ENCODE measurements at regions not wholly inside any gene's neighbourhood (a gene's known extent, or its start where the extent isn't known, plus 50 kb on each side); places are given as distances from the start of the nearest gene placed in this dataset.

GRCh38 chr2:118255771-118256372, 167.6 kb downstream of the INSIG2 start:
- DNase-seq: no peak

DNA sequence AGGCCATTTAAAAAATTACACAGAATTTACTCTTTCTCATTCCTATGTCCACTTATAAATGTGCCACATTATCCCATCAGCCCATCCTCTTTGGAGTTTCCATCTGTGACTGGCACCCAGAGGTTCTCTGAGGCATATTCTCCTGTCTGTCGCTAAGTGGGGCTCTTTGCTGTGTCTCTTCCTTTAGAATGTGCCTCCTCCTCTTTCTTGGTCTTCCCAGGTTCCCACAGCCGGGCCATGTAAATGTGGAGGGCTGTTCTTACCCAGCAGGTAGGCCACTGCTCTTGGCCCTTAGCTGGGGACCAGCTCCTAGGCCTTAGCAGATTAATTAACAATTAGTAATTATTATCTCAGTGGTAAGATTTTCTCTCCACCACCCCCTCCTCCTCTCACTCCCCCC, 167.0 kb downstream of the INSIG2 start:
- no peak for DNase-seq

DNA sequence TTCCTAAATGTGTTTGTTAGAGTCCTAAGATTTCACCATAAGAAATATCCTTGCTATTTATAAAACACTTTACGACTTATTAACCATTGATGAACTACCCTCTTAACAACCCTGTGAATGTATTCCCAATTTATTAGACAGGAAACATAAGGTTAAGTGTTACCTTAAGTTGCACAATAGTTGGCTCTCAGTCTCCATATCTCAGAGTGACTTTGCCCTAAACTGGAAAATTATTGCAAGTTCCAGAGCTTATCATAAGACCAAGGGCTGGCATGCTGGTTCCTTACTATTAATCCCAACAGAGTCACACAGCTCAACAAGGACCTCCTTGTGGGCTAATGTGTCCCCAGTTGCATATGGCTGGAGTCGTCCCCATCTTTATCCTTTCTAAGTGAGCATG, 165.8 kb downstream of the INSIG2 start:
- DNase-seq: no peak

GRCh38 chr2:118251427-118251826, 163.2 kb downstream of the INSIG2 start:
- DNase-seq: no peak

DNA sequence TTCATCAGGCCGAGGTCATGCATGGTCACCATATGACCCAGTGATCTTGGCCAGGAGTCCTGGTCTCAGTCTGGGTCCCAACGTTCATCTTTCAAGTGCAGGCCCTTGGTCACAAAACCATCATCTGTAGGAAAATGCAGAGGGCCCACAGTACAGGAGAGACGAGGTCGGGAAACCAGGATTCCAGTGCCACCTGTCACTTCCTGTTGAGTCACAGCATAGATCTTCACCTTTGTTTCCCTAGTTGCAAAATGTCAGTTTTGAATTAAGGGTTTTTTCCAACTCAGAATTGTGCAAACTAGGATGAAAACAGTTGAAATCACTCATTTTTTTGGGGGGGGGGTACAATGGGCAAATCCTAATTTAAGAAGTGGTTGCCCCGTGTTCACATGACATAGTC, 162.2 kb downstream of the INSIG2 start:
- DNase-seq: no peak

- peak; percentile 31 for DNase-seq
Observed at GRCh38 chr2:118250001-118250400, 161.7 kb downstream of the INSIG2 start.

DNA sequence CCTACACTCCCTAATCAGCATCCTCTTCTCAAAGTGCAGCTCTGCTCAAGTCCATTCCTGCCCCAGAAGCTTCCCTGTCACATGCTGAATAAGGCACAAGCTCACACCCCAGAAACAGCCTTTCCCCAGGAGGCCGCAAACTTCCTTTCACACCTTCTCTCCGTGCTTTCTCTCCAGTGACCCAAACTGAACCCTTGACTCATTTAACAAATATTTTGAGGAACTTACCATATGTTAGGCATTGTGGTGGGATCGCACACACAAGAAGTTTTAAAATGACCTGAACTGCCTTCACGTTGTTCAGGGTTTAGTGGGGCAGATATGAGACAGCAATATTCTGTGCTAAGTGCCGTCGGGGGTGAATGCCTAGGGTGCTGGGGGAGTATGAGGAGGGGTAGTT, 161.3 kb downstream of the INSIG2 start:
- peak; percentile 10 for DNase-seq

DNA sequence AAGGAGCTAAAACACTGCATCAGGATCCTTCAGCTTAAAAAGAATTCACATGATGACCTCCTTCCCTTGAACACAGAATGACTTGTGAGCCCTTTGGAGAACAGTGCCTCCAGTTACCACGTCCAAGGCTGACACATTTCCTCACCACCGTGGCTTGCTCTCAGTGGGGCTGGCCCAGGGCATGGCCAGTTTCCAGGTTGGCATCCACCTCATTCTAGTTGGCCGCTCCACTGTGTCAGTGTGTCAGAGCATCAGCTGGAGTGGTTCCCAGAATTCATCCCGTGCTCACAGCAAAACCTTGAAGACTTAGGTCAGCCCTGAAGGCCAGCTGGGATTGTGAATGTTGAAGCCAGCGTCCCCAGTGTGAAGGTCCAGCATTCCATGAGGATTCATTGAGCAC, 158.5 kb downstream of the INSIG2 start:
- no peak for DNase-seq

DNA sequence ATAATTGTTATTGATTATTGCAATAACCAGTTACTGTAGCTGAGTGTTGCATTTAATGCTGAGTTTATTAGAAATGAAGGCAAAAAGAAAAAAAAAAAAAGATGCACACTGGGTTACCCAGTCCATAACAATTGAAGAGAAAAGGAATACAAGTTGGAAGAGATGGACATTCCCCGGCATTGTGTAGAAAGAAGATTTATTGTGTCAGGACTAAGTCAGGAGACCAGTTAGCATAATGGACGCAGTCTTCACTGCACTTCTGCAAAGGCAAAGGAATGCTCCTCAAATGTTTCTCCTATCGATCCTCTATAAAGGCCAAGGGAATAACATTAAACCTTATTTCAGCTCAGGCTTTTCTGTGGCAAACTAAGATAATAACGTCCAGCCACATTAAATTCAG, 157.8 kb downstream of the INSIG2 start:
- DNase-seq: no peak

GRCh38 chr2:118244686-118245085, 156.4 kb downstream of the INSIG2 start:
- DNase-seq: no peak

DNA sequence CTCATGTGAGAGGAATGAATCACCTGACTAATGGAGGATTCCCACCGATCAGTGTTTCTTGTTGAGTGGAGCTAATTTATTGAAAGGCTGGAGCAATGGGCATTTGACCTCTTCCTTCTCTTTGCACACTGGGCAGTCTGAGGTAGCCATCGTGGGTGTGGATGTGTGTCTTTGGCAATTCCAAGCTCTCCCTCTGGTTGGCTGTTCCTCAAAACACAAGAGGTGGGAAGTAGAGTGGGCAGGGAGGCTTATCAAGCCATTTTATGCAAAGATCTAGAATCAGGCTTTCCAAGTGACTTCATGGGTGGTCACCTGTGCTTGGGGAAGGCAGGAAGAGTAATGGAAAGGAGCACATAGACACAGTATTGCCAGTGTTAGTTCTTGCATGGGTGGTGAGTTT, 154.8 kb downstream of the INSIG2 start:
- DNase-seq: no peak

- no peak for DNase-seq
Observed at GRCh38 chr2:118242216-118242615, 153.9 kb downstream of the INSIG2 start.

GRCh38 chr2:118241128-118241527, 152.9 kb downstream of the INSIG2 start:
- DNase-seq: no peak

- no peak for DNase-seq
Observed at GRCh38 chr2:118240276-118240675, 152.0 kb downstream of the INSIG2 start.

DNA sequence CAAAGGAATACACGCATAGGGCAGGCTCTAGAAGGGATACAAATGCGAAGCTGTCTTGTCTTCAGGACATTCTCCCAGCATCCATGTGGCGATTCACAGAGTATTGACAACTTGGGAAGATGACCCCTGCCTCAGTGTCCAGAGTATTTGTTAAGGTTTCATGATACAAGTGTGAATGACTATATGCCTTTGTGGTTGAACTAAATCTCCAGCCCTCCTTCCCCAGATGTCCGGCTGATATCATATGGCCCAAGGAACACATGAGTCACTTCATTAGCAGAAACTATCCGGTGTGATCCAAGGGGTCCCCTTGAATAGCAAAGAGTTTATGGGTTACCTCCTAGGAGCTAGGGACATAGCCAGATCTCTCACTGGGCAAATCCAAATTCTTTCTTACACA, 151.0 kb downstream of the INSIG2 start:
- no peak for DNase-seq

- no peak for DNase-seq
Observed at GRCh38 chr2:118237451-118237850, 149.2 kb downstream of the INSIG2 start.

DNA sequence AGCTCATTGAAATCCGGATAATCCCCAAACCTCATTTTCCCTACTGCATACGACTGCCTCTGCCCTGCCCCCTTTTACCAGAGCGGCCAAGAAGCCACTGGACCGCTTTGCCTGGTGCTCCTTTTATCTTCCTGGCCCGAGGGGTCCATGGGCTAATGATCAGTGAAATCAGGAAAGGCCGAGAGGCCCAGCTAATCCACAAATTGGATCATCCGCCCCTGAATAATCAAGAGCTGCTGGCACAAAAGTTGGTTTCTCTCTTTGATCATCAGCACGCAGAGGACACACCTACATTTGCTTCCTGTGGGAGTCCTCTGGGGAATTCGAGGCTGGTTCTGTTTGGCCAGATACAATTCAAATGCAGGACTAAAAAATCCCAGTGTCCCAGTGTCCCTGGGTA, 144.5 kb downstream of the INSIG2 start:
- no peak for DNase-seq

DNA sequence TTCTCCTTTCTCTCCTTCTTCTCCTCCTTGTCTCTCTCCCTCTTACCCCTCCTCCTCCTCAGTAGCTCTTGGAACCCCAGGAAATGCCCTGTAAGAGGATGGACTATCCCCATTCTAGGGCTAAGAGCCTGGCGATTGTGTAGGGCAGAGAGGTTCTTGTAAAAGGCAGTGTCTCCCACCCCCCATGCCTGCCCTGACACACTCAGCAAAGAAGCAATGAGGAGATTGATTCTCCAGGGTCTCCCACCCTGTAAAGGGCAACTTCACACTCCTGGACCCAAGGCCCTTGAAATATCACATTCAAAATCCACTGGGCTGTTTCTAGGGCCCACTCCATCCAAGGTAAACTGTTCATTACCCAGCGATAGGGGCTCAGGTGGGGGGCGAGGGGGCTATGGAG, 144.1 kb downstream of the INSIG2 start:
- DNase-seq: no peak

GRCh38 chr2:118231759-118232158, 143.5 kb downstream of the INSIG2 start:
- no peak for DNase-seq

DNA sequence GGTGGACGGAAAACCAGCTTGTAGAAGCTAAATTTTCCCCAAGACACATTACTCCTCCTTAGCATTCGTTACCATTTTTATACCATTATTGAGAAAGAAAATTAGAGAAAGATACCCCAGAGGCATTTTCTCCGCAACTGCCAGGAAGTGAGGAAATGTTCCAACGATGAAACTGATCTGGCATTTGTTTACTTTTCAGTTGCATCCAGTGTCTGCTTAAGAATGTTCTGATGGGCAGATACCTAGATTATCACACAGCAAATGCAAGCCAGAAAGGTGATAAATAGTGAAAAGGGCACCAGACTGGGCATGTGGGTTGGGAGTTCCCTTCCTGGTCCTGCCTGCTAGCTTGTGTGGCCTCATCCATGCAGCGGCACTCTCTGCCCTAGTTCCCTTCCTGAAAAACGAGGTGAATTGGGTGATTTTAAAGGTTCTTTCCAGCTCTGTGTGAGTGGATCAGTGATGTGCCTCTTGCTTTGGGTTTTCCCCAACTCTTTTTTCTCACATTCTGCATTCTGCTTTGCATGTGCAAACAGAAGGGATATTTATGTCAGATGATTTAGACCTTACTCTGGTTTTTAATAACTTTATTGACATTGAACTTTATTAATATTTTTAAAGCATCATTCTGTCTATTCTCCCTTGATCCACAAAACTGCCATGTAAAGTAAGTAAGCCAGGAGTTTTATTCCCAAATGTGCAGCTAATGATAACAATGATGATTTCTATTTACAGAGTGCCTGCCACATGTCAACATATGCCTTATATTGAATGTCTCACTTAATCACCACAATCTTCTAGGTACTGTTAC, 139.6 kb downstream of the INSIG2 start:
- no peak for DNase-seq

GRCh38 chr2:118225666-118226065, 137.4 kb downstream of the INSIG2 start:
- DNase-seq: no peak

GRCh38 chr2:118224895-118225311, 136.6 kb downstream of the INSIG2 start:
- no peak for DNase-seq

- peak; percentile 32 for DNase-seq
Observed at GRCh38 chr2:118223992-118224894, 136.0 kb downstream of the INSIG2 start.

DNA sequence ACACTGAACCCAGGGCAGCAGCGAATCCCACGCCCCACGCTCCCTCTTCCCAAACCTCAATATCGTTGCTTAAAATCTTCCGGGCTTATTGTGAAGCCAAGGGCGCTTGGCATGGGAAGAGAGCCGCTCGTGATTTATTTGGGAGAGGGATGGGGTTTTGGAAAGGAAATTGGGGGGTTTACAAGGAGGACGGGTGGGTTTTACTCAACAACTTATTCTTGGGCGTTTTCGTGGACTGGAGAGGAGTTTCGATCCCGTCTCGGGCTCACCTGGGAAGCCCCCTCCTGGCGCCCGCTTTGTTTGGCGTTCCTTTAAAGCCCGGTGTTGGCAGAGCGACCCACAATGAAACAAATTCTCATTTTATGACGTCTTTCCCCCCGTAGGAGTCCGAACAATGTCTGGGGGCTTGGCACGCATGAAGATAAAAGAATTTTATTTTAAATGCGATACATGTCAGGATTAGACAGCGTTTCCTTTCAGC, 135.3 kb downstream of the INSIG2 start:
- no peak for DNase-seq

All from suppressor macrophage treated with lipopolysaccharide for 4 hours (primary cell).